Suprapubic skin (tissue), 4 donors: ENCODE measurements at regions not wholly inside any gene's neighbourhood (a gene's known extent, or its start where the extent isn't known, plus 50 kb on each side); places are given as distances from the start of the nearest gene placed in this dataset.

Experiments used
- DNase-seq, 2 donors: peaks; one replicate each; pipeline ENCODE4 v3.0.0-alpha.2; 2019; ENCODE audit warnings: low spot score in 2 of 2
- H3K27ac ChIP-seq: fragments of 200-600 bp; sonication (generic); one replicate; pipeline ENCODE4 v1.5.1; 2019
- H3K27me3 ChIP-seq: fragments of 200-600 bp; sonication (generic); one replicate; pipeline ENCODE4 v1.5.1; 2019
- H3K36me3 ChIP-seq: fragments of 200-600 bp; sonication (generic); one replicate; pipeline ENCODE4 v1.5.1; 2019
- H3K4me1 ChIP-seq: fragments of 200-600 bp; sonication (generic); one replicate; pipeline ENCODE4 v1.5.1; 2019
- H3K4me3 ChIP-seq: fragments of 200-600 bp; sonication (generic); one replicate; pipeline ENCODE4 v1.5.1; 2019; ENCODE audit warnings: mild to moderate bottlenecking
- H3K9me3 ChIP-seq: fragments of 200-600 bp; sonication (generic); one replicate; pipeline ENCODE4 v1.5.1; 2019
- EP300 ChIP-seq: sonication (generic); formaldehyde crosslinking; IDR thresholded peaks from one replicate; pipeline ENCODE4 v1.6.1; 2017; ENCODE audit warnings: antibody characterized with exemption
- POLR2A ChIP-seq, 2 donors: fragments of 450-650 bp; IDR thresholded peaks; one replicate each; pipeline ENCODE4 v1.6.1; 2017; ENCODE audit warnings: antibody characterized with exemption in 2 of 2, mild to moderate bottlenecking in 2 of 2, moderate library complexity in 2 of 2
- POLR2AphosphoS5 ChIP-seq, 3 donors: sonication (generic); formaldehyde crosslinking; IDR thresholded peaks; one replicate each; pipeline ENCODE4 v1.6.1; 2017; ENCODE audit warnings: antibody characterized with exemption in 3 of 3
- WGBS: methylation state at CpG from one replicate; pipeline ENCODE4 v1.1.5; 2018; 5-methylcytosine and 5-hydroxymethylcytosine counted together
- TF ChIP-seq, protein P1 (sequence below), 2 donors: fragments of 200-600 bp in 1 of 2; fragments of 450-650 bp in 1 of 2; sonication (generic) in 1 of 2; IDR thresholded peaks; one replicate each; pipeline ENCODE4 v1.5.1; 2016 to 2019; ENCODE audit warnings: antibody characterized with exemption in 2 of 2, mild to moderate bottlenecking in 1 of 2, moderate library complexity in 1 of 2

DNA sequence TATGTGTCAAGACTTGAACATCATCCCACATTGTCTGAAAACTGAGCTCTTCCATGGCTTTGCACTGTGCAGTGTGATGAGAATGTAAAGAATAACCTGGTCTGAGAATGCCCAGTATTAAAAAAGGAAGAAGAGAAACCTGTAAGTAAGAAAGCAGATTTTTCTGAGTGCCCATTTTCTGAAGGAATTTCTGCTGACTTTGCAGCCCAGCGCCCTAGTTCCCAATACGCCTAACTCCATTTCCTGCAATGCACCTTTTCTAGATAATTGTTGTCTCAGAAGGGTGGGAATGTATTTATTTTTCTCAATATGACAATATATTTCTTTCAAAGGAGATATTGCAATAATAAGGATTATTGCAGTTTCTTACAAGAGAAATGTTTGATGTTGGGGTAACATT is 231.5 kb downstream of the HAO1 start:
- H3K27ac ChIP-seq, result no peak overlapping the region
- no peaks in the 10 kb centered on the region for H3K9me3 ChIP-seq
- WGBS, result 92% methylated on average over 2 of the region's 2 CpGs
- DNase-seq, result no peak
- no peaks in the 10 kb centered on the region for H3K36me3 ChIP-seq
- H3K27me3 ChIP-seq, result no peaks in the 10 kb centered on the region
- H3K4me3 ChIP-seq, result no peak overlapping the region
- TF ChIP-seq POLR2A (IDR thresholded peaks at IDR 0.05), result no peak
- no peak for TF ChIP-seq EP300
- no peak for TF ChIP-seq POLR2AphosphoS5 (IDR thresholded peaks at IDR 0.05)
- TF ChIP-seq, protein P1, sequence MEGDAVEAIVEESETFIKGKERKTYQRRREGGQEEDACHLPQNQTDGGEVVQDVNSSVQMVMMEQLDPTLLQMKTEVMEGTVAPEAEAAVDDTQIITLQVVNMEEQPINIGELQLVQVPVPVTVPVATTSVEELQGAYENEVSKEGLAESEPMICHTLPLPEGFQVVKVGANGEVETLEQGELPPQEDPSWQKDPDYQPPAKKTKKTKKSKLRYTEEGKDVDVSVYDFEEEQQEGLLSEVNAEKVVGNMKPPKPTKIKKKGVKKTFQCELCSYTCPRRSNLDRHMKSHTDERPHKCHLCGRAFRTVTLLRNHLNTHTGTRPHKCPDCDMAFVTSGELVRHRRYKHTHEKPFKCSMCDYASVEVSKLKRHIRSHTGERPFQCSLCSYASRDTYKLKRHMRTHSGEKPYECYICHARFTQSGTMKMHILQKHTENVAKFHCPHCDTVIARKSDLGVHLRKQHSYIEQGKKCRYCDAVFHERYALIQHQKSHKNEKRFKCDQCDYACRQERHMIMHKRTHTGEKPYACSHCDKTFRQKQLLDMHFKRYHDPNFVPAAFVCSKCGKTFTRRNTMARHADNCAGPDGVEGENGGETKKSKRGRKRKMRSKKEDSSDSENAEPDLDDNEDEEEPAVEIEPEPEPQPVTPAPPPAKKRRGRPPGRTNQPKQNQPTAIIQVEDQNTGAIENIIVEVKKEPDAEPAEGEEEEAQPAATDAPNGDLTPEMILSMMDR (IDR thresholded peaks at IDR 0.05), result no peak
- no peaks in the 10 kb centered on the region for H3K4me1 ChIP-seq

DNA sequence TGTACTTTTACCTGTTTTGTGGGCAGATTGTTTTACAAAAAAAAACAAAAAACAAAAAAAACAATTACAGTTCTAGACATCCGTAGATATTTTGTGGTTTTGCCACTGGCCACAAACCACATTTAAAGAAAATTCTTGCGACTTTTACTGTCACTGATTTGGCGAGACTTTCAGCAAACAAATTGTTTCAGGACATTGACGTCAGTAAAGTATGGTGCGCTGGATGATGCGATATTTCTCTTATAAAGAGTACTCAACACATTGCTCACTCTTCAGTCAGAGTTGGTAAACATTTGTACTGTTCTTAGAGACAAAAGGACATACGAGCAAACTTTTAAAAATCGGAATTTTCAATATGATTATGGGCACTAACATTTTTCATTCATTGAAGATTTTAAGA is 229.8 kb downstream of the HAO1 start:
- no peak for TF ChIP-seq POLR2A (IDR thresholded peaks at IDR 0.05)
- TF ChIP-seq, protein P1 (IDR thresholded peaks at IDR 0.05), result no peak
- Histone ChIP-seq H3K4me1 (no peaks in the 10 kb centered on the region), H3K4me3 (no peak overlapping the region), H3K27ac (no peak overlapping the region), H3K36me3 (no peaks in the 10 kb centered on the region), H3K9me3 (no peaks in the 10 kb centered on the region), H3K27me3 (no peaks in the 10 kb centered on the region)
- 79% methylated on average over 8 of the region's 8 CpGs for WGBS
- no peak for DNase-seq

DNA sequence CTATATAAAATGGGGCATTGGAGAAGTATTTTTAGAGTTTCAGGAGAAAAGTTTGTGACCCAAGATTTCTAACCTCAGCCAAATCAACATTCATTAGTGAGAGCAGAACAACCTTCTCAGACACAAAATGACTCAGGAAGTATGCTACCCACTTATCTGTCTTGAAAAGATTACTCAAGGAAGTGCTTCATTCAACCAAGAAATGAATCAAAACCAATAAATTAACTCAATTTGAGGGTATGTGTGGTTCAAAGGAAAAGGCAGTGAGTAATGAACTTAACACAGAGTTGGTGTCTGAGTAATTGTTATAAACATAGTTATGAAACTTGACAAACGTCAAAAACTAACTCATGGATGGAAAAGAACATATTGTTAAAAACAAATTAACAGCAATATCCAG is 227.6 kb downstream of the HAO1 start:
- 74% methylated on average over 1 of the region's 1 CpG for WGBS
- no peak for DNase-seq
- no peak overlapping the region for H3K27ac ChIP-seq
- TF ChIP-seq, protein P1 (IDR thresholded peaks at IDR 0.05), result no peak
- TF ChIP-seq POLR2A (IDR thresholded peaks at IDR 0.05), result no peak
- TF ChIP-seq POLR2AphosphoS5 (IDR thresholded peaks at IDR 0.05), result no peak
- TF ChIP-seq EP300, result no peak
- H3K36me3 ChIP-seq, result no peaks in the 10 kb centered on the region
- no peaks in the 10 kb centered on the region for H3K27me3 ChIP-seq
- no peaks in the 10 kb centered on the region for H3K9me3 ChIP-seq
- H3K4me1 ChIP-seq, result no peaks in the 10 kb centered on the region
- no peak overlapping the region for H3K4me3 ChIP-seq

DNA sequence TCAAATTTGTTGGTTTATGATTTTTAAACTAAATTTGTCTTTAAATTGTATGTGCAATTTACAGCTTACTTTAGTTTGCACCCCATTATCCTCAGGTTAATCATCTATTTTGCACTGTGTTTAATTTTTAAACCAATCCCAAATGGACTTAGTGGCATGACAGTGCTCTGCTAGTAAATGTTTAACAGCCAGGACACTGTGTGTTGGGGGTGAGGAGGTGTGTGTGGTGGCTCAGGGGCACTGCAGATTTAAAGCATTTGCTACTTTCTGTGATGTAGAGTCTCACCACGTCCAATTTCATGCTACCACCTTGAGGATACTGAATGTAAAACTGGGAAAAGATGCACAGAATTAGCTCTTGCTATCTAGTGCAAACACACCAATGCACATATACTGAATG is 225.7 kb downstream of the HAO1 start:
- 77% methylated on average over 1 of the region's 1 CpG for WGBS
- DNase-seq, result no peak
- no peak for TF ChIP-seq POLR2A (IDR thresholded peaks at IDR 0.05)
- no peaks in the 10 kb centered on the region for H3K9me3 ChIP-seq
- H3K36me3 ChIP-seq, result no peaks in the 10 kb centered on the region
- no peaks in the 10 kb centered on the region for H3K27me3 ChIP-seq
- no peaks in the 10 kb centered on the region for H3K4me1 ChIP-seq
- H3K4me3 ChIP-seq, result no peak overlapping the region
- H3K27ac ChIP-seq, result no peak overlapping the region

DNA sequence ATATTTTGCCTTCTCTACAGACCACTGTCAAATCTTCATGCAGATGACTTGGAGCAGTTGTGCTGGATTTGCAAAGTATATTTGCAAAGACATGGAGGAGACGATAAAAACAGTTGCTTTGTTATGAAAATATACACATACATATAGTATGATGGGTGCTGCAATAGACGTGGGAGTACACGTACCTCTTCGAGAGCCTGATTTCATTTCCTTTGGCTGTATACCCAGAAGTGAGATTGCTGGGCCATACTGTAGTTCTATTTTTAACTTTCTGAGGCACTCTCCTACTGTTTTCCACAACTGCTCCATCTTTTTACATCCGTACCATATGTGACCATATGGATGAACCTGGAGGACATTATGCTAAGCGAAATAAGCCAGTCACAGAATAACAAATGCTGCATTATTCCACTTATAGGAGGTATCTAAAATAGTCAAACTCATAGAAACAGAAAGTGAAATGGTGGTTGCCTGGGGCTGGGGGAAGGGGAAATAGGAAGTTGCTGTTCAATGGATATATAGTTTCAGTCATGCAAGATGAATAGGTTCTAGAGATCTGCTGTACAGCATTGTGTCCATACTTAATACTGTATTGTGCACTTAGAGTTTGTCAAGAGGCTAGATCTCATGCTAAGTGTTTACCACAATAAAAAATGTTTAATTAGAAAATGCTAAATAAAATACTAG is 223.8 kb downstream of the HAO1 start:
- no peak for TF ChIP-seq POLR2AphosphoS5 (IDR thresholded peaks at IDR 0.05)
- TF ChIP-seq EP300, result no peak
- TF ChIP-seq POLR2A (IDR thresholded peaks at IDR 0.05), result no peak
- TF ChIP-seq, protein P1 (IDR thresholded peaks at IDR 0.05), result no peak
- Histone ChIP-seq H3K36me3 (no peaks in the 10 kb centered on the region), H3K27me3 (no peaks in the 10 kb centered on the region), H3K4me3 (no peak overlapping the region), H3K27ac (no peak overlapping the region), H3K9me3 (no peaks in the 10 kb centered on the region), H3K4me1 (no peaks in the 10 kb centered on the region)
- no peak for DNase-seq
- 85% methylated on average over 6 of the region's 6 CpGs for WGBS

DNA sequence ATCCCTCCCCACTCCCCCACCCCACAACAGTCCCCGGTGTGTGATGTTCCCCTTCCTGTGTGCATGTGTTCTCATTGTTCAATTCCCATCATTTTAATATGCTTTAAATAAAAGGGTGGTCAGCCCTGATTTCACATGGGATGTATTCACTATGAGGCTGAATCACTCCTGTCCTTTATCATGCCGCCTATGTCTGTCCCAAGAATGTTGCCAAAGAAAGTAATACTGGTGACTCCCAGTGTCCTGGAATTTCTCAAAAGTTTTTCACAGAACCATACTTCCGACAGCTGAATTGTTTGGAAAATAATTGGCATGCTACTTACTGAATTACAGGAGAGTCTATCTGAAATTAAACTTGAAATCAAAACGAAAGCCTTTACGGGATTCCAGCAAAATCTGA is 217.7 kb downstream of the HAO1 start:
- DNase-seq, result no peak
- no peak overlapping the region for H3K4me3 ChIP-seq
- H3K9me3 ChIP-seq, result no peaks in the 10 kb centered on the region
- TF ChIP-seq POLR2A (IDR thresholded peaks at IDR 0.05) (no peak), POLR2AphosphoS5 (IDR thresholded peaks at IDR 0.05) (no peak)
- TF ChIP-seq, protein P1 (IDR thresholded peaks at IDR 0.05), result no peak
- H3K4me1 ChIP-seq, result no peaks in the 10 kb centered on the region
- H3K27ac ChIP-seq, result no peak overlapping the region
- 72% methylated on average over 5 of the region's 5 CpGs for WGBS
- no peaks in the 10 kb centered on the region for H3K27me3 ChIP-seq
- no peaks in the 10 kb centered on the region for H3K36me3 ChIP-seq
